Urinary bladder (tissue), 3 donors: ENCODE measurements at regions not wholly inside any gene's neighbourhood (a gene's known extent, or its start where the extent isn't known, plus 50 kb on each side); places are given as distances from the start of the nearest gene placed in this dataset.
"Not testable (repeated sequence)": the region's sequence is repeated elsewhere in the genome, so short reads cannot be mapped to it uniquely, and the experiment has no call there.

Source experiments
- DNase-seq: peaks from one replicate; pipeline ENCODE4 v3.0.0-alpha.2; 2015; ENCODE audit errors: extremely low spot score
- H3K27ac ChIP-seq: one replicate; pipeline ENCODE4 v1.5.1; 2013; ENCODE audit warnings: low read depth, mild to moderate bottlenecking, moderate library complexity
- H3K36me3 ChIP-seq: one replicate; pipeline ENCODE4 v1.6.1; 2013; ENCODE audit warnings: mild to moderate bottlenecking, moderate library complexity; ENCODE audit not compliant: insufficient read depth
- H3K4me1 ChIP-seq: one replicate; pipeline ENCODE4 v1.6.1; 2013; ENCODE audit warnings: mild to moderate bottlenecking, moderate library complexity; ENCODE audit not compliant: insufficient read depth
- H3K4me3 ChIP-seq: one replicate; pipeline ENCODE4 v1.5.1; 2013; ENCODE audit warnings: low read depth, low read length
- WGBS: extraction: QIAGEN DNeasy Blood & Tissue Kit; methylation state at CpG from one replicate; pipeline ENCODE4 v1.1.7; 2013; 5-methylcytosine and 5-hydroxymethylcytosine counted together
- donor health status: healthy with polysubstance abuse.
- donor health status: healthy.

- Histone ChIP-seq H3K4me3 (no peak overlapping the region), H3K4me1 (no peaks in the 10 kb centered on the region), H3K36me3 (no peaks in the 10 kb centered on the region), H3K27ac (no peak overlapping the region)
- no peak for DNase-seq
- 75% methylated on average over 2 of the region's 2 CpGs for WGBS
Measured at GRCh38 chr2:83967854-83968253, 491.2 kb downstream of the SUCLG1 start.

- not testable (repeated sequence) for H3K4me3 ChIP-seq, H3K4me1 ChIP-seq, H3K27ac ChIP-seq, DNase-seq, H3K36me3 ChIP-seq
- 94% methylated on average over 1 of the region's 3 CpGs for WGBS
Measured at GRCh38 chr2:83966946-83967345, 492.1 kb downstream of the SUCLG1 start.

- WGBS: 86% methylated on average over 7 of the region's 7 CpGs
Measured at GRCh38 chr2:83961512-83961911, 497.6 kb downstream of the SUCLG1 start.

GRCh38 chr2:83960371-83960770 lies 498.7 kb downstream of the SUCLG1 start:
- no peaks in the 10 kb centered on the region for H3K36me3 ChIP-seq
- H3K27ac ChIP-seq: no peak overlapping the region
- H3K4me1 ChIP-seq: no peaks in the 10 kb centered on the region
- 89% methylated on average over 1 of the region's 1 CpG for whole genome bisulfite sequencing
- DNase-seq: no peak
- no peak overlapping the region for H3K4me3 ChIP-seq

More at GRCh38 chr2:83961512-83961911, 497.6 kb downstream of the SUCLG1 start:
- Histone ChIP-seq H3K36me3 (no peaks in the 10 kb centered on the region), H3K4me3 (no peak overlapping the region), H3K4me1 (no peaks in the 10 kb centered on the region), H3K27ac (no peak overlapping the region)
- DNase-seq: no peak

- DNase-seq: no peak
- no peaks in the 10 kb centered on the region for H3K4me1 ChIP-seq
- no peaks in the 10 kb centered on the region for H3K36me3 ChIP-seq
- no peak overlapping the region for H3K4me3 ChIP-seq
- 88% methylated on average over 2 of the region's 2 CpGs for WGBS
- no peak overlapping the region for H3K27ac ChIP-seq
Measured at GRCh38 chr2:83959266-83959665, 499.8 kb downstream of the SUCLG1 start.

GRCh38 chr2:83956991-83957390 lies 502.1 kb downstream of the SUCLG1 start:
- no peaks in the 10 kb centered on the region for H3K4me1 ChIP-seq
- no peak for DNase-seq
- no peak overlapping the region for H3K4me3 ChIP-seq
- H3K27ac ChIP-seq: no peak overlapping the region
- no peaks in the 10 kb centered on the region for H3K36me3 ChIP-seq
- WGBS: 82% methylated on average over 4 of the region's 4 CpGs

- 11% methylated on average over 1 of the region's 1 CpG for WGBS
- H3K36me3 ChIP-seq: no peaks in the 10 kb centered on the region
- no peak overlapping the region for H3K27ac ChIP-seq
- no peak for DNase-seq
- no peaks in the 10 kb centered on the region for H3K4me1 ChIP-seq
- no peak overlapping the region for H3K4me3 ChIP-seq
Measured at GRCh38 chr2:83953697-83954096, 505.4 kb downstream of the SUCLG1 start.

- Histone ChIP-seq H3K36me3 (no peaks in the 10 kb centered on the region), H3K27ac (no peak overlapping the region), H3K4me3 (no peak overlapping the region), H3K4me1 (no peaks in the 10 kb centered on the region)
- no peak for DNase-seq
- WGBS: 82% methylated on average over 4 of the region's 4 CpGs
Measured at GRCh38 chr2:83951378-83951947, 507.6 kb downstream of the SUCLG1 start.

GRCh38 chr2:83949361-83949760 lies 509.7 kb downstream of the SUCLG1 start:
- H3K4me1 ChIP-seq: no peaks in the 10 kb centered on the region
- H3K36me3 ChIP-seq: no peaks in the 10 kb centered on the region
- WGBS: 86% methylated on average over 1 of the region's 1 CpG
- H3K4me3 ChIP-seq: no peak overlapping the region
- DNase-seq: no peak
- H3K27ac ChIP-seq: no peak overlapping the region

GRCh38 chr2:83944191-83944590 lies 514.9 kb downstream of the SUCLG1 start:
- no peak overlapping the region for H3K4me3 ChIP-seq
- no peaks in the 10 kb centered on the region for H3K4me1 ChIP-seq
- no peak for DNase-seq
- H3K27ac ChIP-seq: no peak overlapping the region
- 56% methylated on average over 3 of the region's 3 CpGs for WGBS
- no peaks in the 10 kb centered on the region for H3K36me3 ChIP-seq

GRCh38 chr2:83943265-83943664 lies 515.8 kb downstream of the SUCLG1 start:
- no peak for DNase-seq
- Histone ChIP-seq H3K27ac (no peak overlapping the region), H3K4me1 (no peaks in the 10 kb centered on the region), H3K36me3 (no peaks in the 10 kb centered on the region), H3K4me3 (no peak overlapping the region)
- WGBS: 93% methylated on average over 3 of the region's 3 CpGs

GRCh38 chr2:83941886-83942285 lies 517.2 kb downstream of the SUCLG1 start:
- Histone ChIP-seq H3K4me1 (no peaks in the 10 kb centered on the region), H3K4me3 (no peak overlapping the region), H3K36me3 (no peaks in the 10 kb centered on the region), H3K27ac (no peak overlapping the region)
- no peak for DNase-seq
- 36% methylated on average over 5 of the region's 5 CpGs for WGBS

GRCh38 chr2:83933749-83934148 lies 525.3 kb downstream of the SUCLG1 start:
- H3K4me1 ChIP-seq: no peaks in the 10 kb centered on the region
- no peak overlapping the region for H3K27ac ChIP-seq
- no peaks in the 10 kb centered on the region for H3K36me3 ChIP-seq
- no peak for DNase-seq
- H3K4me3 ChIP-seq: no peak overlapping the region
- whole genome bisulfite sequencing: 64% methylated on average over 2 of the region's 2 CpGs

GRCh38 chr2:83923531-83923930 lies 535.5 kb downstream of the SUCLG1 start:
- Histone ChIP-seq H3K4me3 (no peak overlapping the region), H3K27ac (no peak overlapping the region), H3K36me3 (no peaks in the 10 kb centered on the region), H3K4me1 (no peaks in the 10 kb centered on the region)
- WGBS: 52% methylated on average over 2 of the region's 2 CpGs
- no peak for DNase-seq

- H3K4me3 ChIP-seq: no peak overlapping the region
- H3K36me3 ChIP-seq: no peaks in the 10 kb centered on the region
- H3K4me1 ChIP-seq: no peaks in the 10 kb centered on the region
- no peak for DNase-seq
- H3K27ac ChIP-seq: no peak overlapping the region
Measured at GRCh38 chr2:83916559-83916958, 542.5 kb downstream of the SUCLG1 start.
